Stimulated activated CD8-positive, alpha-beta memory T cell treated with anti-CD3 and anti-CD28 coated beads, Interleukin-12 subunit alpha, Interleukin-12 subunit beta, amount 100 ng/mL, for 1 hour (primary cell): ENCODE measurements at regions not wholly inside any gene's neighbourhood (a gene's known extent, or its start where the extent isn't known, plus 50 kb on each side); places are given as distances from the start of the nearest gene placed in this dataset.

ENCODE experiments used
- DNase-seq: peaks from one replicate; pipeline ENCODE4 v3.0.0-alpha.2; 2020; ENCODE audit warnings: low read depth

DNA sequence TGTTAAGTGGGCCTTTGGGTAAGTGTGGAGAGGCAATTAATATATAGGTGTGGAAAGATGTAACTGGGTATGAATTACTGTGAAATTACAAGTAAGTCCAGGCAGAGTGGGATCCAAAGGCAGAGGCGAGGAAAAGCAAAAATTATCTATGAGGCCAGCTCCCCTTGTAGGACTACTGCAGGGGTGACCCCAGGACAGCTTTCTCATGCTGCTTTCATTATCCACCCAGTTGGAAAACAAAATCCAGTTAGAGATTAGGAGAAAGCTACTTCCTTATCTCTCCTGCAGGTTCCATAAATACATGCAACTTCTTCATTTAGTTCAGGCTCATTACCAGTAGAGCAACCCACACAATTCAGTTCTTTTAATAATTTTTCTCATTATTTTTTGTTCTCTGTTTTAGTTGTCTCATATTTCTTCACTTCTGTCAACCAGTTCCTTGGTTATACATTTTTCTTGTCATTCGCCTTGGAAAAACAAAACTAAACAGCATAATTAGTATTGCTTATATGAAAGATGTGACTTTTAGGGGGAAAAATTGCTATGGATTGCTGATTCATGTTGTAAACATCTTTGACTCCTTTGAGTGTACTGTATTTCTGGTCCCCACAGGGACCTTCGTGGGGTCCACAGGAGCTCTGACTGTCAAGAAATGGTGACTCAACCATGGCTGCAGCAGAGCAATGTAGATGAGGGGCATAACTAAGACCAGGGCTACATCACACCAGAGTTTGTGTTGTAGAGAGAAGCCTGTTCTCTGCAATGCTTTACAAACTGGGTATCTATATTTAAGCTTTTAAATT, 110.4 kb upstream of the PARD3B start:
- DNase-seq: no peak

- DNase-seq: no peak
Measured at GRCh38 chr2:204436230-204436629, 109.0 kb upstream of the PARD3B start.

DNA sequence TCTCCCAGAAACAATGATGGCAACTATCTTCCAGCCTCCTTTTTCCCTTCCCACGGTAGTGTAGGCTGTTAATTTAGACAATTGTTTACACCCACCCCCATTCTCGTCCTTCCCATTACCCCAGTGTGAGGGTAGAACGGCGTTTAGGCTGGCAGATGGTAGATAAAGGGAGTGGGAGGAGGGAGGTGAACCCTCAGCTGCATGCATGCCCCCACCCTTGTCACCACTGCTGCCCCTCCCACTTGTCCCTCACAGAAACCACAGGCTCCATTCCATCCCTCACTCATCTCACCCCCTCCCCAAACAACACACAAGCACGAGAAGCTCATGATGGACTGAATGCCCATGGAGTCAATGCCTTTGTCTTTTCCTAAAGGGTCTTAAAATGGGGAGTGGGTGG, 107.9 kb upstream of the PARD3B start:
- no peak for DNase-seq

DNA sequence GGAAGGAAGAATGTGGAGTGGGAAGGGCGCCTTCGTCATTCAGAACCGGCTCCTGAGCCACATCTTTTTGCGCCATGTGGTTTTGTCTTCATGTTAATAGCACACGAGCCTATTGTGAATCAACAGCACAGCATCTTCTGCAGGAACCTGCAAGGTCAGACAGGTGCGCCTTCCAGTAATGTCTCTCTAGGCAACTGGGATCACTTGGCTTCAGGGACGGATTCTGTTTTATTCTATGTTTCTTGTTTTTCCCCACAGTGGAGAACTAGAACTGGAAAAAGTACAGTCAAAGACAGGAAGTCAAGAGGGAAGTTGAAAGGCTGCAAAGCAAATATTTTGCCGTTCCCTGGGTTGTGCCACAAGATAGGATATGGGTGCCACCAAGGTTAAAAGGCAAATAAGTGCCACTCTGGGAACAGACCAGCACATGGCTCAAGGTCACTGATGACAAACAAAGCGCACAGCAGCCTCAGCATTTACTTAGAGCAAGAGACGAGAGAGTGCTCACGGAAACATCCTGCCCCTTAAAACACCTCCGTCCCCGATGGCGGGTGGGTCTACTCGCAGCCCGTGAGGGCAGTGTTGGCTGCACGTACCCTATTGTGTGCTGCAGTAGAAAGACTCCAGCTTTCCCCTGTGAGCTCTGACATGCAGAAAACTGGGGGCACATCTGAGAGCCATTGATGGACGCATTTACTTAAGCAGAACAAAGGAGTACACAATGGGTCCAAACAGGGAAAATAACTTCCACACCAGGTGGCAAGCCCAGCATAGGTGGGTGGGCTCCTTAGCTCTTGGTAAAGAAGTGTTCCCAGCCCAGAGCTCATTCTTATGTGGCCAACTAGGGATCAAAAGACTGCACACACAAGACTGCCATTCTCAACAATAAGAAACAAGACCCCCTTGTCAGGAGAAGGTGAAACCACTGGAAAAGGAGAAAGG, 107.2 kb upstream of the PARD3B start:
- DNase-seq: no peak

- no peak for DNase-seq
Measured at GRCh38 chr2:204441316-204441715, 104.0 kb upstream of the PARD3B start.

DNA sequence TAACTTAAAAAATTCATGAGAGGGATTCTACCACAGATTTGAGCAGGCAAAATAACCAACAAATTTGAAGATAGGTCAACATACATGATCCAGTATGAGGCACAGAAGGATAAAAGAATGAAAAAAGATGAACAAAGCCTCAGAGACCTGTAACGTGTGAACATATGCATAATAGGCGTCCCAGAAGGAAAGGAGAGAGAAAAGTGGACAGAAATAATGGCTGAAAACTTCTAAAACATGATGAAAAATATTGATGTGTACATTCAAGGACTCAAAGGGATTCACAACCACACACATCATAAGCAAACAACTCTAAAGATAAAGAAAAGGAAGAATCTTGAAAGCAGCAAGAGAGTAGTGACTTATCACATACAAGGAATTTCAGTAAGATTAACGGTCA, 100.1 kb upstream of the PARD3B start:
- DNase-seq: no peak

DNA sequence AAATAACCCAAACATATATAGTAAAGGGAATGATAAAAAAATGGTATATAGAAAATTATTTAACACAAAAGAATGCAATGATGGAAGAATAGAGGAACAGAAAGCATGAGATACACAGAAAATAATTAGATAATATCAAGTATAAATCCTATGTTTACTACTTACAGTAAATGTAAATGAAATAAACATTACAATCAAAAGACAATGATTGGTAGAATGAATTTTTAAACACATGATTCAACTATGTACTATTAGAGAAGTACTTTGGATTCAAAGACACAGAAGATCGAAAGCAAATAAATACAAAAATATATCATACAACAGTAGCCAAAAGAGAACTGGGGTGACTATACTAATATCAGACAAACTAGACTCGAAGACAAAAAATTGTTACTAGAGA, 97.6 kb upstream of the PARD3B start:
- DNase-seq: no peak

DNA sequence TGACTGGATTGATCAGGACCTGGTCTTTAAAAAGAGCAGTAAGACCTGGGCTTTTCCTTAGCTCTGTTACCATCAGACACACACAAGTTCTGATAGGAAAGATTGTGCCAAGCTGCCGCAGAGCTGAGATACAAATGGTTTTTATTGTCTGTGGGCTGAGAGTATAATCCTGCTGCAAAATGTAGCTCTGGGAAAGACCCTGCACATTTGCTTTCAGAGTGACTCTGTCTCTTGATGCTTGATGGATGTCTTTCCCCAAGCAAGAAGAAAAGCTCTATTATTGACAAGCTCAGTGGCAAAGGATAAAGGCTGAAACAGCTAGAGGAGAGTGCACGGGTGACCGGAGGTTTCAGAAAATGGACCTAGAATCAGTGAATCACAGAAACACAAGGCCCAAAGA, 95.3 kb upstream of the PARD3B start:
- DNase-seq: no peak

- DNase-seq: no peak
Measured at GRCh38 chr2:204451766-204452165, 93.5 kb upstream of the PARD3B start.

DNA sequence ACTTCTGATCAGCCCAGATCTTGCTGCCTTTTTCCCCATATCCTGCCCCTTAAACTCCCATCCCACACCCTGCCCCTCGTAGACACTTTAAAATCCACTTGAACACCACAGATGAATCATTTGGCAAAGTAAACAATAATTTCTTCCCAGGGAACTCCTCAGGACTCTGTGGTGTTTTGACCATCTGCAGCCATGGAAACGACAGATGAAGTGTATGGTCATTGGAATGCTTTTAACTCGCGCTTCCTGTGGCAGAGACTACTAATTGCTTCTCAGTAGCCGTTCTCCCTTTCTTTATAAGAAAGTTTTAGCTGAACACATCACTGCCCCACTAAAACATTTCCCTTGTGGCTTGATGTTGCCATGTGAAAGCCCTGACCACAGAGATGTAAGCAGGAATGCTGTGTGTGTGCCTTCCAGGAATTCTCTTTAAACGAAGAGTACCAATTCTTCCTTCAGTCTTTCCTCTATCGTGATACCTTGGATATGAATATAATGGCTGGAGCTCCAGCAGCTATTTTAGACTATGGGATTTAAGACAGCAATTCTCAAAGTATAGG, 92.7 kb upstream of the PARD3B start:
- DNase-seq: no peak

DNA sequence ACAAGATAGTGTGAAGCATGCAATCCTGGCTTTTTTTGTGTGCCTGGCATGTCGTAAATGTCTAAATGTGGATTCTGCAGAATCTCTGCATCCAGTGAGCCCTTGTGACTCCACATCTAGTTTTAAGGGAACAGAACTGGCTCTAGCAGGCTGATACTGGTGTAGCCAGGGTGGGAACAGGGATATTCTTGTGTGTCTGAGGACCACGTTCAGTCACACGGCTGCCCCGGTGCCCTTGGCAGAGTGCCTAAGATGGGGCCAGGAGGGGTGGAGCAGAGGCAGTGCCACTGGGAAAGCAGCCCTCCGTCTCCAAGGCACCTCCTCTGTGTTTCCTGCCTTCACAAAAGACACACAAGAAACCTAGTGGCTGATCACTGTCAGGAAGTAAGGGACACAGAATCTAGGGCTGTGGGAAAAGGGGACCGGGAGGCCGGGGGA, 91.5 kb upstream of the PARD3B start:
- no peak for DNase-seq

DNA sequence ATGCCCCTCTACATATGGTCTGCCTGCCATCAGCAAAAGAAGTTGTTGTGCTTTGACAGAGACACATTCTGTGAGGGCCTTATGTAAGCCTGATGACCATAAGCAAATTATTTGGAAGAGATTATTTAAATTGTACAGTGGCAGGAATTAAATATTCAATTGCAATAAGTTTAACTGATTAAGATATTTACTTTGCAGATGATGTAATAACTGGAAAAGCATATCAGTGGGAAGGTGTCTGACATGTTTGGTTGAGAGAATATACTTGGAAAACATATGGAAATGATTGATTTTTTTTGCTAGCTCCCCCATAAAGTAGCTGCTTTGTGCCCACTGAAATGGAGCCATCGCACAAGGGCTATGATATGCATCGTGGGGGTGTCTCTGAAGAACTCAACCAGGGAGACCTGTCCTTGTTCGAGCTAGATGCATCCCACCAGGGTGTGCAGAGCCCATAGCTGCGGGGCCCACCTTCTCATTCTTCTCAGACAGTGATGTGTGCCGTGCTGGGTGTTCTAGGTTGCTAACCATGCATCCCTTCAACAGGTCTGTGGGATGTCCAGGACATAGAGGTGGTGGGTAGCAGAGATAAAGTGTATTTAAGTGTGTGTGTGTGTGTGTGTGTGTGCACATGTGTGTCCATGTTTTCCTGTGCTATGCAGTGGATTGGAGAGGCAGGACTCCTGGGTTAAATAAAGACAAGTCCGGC, 90.4 kb upstream of the PARD3B start:
- no peak for DNase-seq

DNA sequence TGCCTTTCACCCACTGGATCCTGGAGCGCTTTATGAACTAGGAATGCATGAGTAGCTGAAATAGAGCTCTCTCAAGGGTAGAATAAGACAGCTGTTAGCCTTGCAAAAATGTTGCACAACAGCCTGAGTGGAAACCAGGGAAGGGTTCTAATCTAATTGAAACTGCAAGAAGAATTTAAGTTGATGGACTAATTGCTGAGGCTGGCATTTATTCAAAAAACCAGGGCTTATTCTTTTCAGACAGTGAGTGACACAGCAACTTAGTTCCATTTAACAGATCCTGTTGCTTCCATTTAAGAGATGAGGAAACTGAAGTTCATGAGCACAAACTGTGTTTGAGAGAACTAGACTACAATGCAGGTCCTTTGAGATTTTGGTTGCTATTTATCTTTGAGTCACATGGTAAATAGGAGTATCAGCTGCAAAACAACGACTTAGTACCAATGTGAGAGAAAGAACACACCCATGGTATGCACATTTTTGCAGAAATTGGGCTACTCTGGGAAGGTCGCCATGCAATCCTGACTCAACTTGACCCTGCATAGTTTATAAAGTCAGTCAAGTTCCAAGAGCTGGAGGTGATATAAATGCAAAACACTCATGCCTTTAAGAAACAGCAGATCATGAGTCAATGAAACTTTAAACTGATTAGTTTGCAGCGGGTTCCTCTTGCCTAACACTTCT, 76.4 kb upstream of the PARD3B start:
- no peak for DNase-seq

- no peak for DNase-seq
Measured at GRCh38 chr2:204470178-204470620, 75.1 kb upstream of the PARD3B start.

GRCh38 chr2:204470621-204471196, 74.6 kb upstream of the PARD3B start:
- no peak for DNase-seq

- no peak for DNase-seq
Measured at GRCh38 chr2:204472375-204472774, 72.9 kb upstream of the PARD3B start.

DNA sequence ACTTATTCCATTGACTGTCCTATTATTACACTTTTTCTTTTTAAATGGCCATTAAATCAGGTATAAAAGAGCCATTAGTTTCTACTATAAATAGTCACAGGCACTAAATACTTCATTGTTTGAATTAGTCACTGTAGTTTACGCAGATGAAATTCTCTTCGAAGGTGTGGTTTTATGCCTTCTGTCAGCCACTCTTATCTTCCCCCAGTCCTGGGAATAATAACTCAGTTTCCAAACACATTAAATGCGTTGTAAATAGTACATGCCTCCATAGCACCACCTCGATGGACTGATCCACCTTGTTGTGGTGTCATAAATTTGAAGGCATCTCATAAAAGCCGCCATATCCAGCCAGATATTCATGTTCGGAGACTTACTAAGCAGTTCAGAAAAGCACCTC, 72.1 kb upstream of the PARD3B start:
- no peak for DNase-seq

DNA sequence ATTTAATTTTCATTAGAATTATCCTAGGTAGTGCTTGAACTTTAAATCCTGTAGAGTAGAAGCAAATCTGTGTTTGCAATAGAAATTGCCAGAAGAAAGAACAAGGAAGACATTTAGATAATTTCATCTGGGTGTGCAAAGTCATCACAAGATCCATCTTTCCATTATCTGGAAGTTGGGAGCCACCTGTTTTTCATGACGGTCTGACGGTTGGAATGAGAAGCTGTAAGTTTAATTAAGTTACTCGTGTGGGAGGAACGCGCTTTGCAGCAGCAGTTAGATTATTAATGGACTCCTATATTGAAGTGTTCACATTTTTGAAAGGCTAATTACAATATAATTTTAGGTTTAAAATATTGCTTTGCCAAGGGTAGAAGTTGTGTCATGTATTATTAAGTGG, 69.9 kb upstream of the PARD3B start:
- DNase-seq: no peak

- DNase-seq: no peak
Measured at GRCh38 chr2:204477358-204477950, 67.8 kb upstream of the PARD3B start.

DNA sequence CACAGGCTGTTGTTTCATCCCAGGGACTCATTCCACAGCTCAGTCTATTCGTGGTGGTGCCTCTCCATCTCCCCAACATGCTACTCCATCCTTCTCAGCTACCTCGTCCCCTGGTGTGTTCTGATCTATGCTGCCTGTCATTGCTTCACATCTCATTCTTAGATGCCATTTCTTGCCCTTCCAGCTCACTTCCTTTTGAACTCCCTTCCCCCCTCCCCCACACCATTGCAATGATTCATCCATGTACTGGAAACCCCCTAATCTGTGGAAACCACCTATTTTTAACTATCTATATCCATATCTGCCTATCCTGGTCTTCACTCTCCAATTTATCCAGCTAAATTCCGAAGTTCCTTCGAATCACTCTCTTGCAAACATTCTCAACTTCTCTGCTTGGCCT, 65.7 kb upstream of the PARD3B start:
- DNase-seq: no peak

DNA sequence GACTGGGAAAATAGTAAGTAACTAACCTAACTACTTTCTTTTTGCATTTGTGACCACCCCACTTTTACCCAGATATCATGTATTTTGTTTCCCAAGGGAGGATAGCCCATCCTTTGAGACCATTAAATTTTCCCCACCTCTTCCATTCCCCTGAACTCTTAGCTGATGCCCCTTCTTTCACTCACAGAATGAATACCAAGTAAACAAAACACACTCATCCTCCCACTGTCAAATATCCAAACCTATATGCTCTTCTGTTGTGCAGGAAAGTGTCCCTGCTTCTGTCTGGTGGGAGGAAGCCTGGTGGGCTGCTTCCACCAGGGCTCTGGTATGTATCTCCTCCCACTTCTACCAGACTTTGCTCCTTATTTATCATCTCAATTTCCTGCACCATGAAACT, 64.6 kb upstream of the PARD3B start:
- DNase-seq: no peak
